H1 (cell line): ENCODE measurements at regions not wholly inside any gene's neighbourhood (a gene's known extent, or its start where the extent isn't known, plus 50 kb on each side); places are given as distances from the start of the nearest gene placed in this dataset.

Source experiments
- CTCF ChIA-PET: fragments of 300-600 bp; sonication (Branson Sonifier 250); formaldehyde crosslinking; loops from one replicate; lab custom pipeline; 2021; ENCODE audit not compliant: partially characterized antibody; lab: Charles Lee
- POLR2A ChIA-PET: fragments of 300-600 bp; sonication (Branson Sonifier 250); formaldehyde crosslinking; loops from one replicate; lab custom pipeline; 2021; ENCODE audit warnings: inconsistent platforms; ENCODE audit not compliant: partially characterized antibody; lab: Charles Lee
- DNase-seq, 2 experiments: peaks; one replicate each; pipeline versions ENCODE4 v3.0.0 to v3.0.0-alpha.2; 2010 to 2022; ENCODE audit warnings: low spot score in 2 of 2, low read depth in 1 of 2, mixed read lengths in 1 of 2
- FAIRE-seq: peaks from 2 replicates; lab custom pipeline; 2011; peaks lifted over from hg19 to GRCh38; lab: Jason Lieb, UNC
- H2AFZ ChIP-seq: 2 replicates; pipeline ENCODE4 v1.8.1; 2012; ENCODE audit warnings: low read length, inconsistent platforms
- H2AK5ac ChIP-seq: 2 replicates; pipeline ENCODE4 v1.6.1; 2013; ENCODE audit warnings: low read depth, low read length
- H2BK120ac ChIP-seq: replicated peaks from 2 replicates; pipeline ENCODE3; 2013; ENCODE audit warnings: low read depth, low read length, inconsistent platforms
- H2BK12ac ChIP-seq: 2 replicates; pipeline ENCODE4 v1.6.1; 2013; ENCODE audit warnings: low read depth, low read length
- H2BK15ac ChIP-seq: 2 replicates; pipeline ENCODE4 v1.6.1; 2013; ENCODE audit warnings: low read length
- H2BK20ac ChIP-seq: 2 replicates; pipeline ENCODE4 v1.6.1; 2013; ENCODE audit warnings: low read length
- H2BK5ac ChIP-seq: 2 replicates; pipeline ENCODE4 v1.6.1; 2013; ENCODE audit warnings: low read depth, low read length
- H3K14ac ChIP-seq: 2 replicates; pipeline ENCODE4 v1.6.1; 2013; ENCODE audit warnings: inconsistent platforms; ENCODE audit not compliant: insufficient read length
- H3K18ac ChIP-seq: 2 replicates; pipeline ENCODE4 v1.6.1; 2013; ENCODE audit warnings: low read length; ENCODE audit errors: extremely low read depth
- H3K23ac ChIP-seq: 2 replicates; pipeline ENCODE4 v1.6.1; 2013; ENCODE audit warnings: inconsistent platforms; ENCODE audit not compliant: insufficient read length
- H3K23me2 ChIP-seq: 2 replicates; pipeline ENCODE4 v1.6.1; 2013; ENCODE audit warnings: low read depth, low read length
- H3K27ac ChIP-seq: 2 replicates; pipeline ENCODE4 v1.6.1; 2011; ENCODE audit warnings: low read depth, low read length, inconsistent platforms
- H3K27me3 ChIP-seq, 4 experiments: replicated peaks in 1 of 4; 1 replicate in 1 of 4; 2 replicates in 3 of 4; pipeline versions ENCODE4 v1.6.1 to v1.8.1; 2011 to 2013; ENCODE audit warnings: low read length in 3 of 4, mild to moderate bottlenecking in 3 of 4, inconsistent platforms in 2 of 4, mixed read lengths in 2 of 4, moderate library complexity in 1 of 4; ENCODE audit not compliant: control insufficient read depth in 3 of 4, insufficient read depth in 3 of 4; ENCODE audit errors: extremely low read depth in 1 of 4
- H3K36me3 ChIP-seq, 4 experiments: 2 replicates each; pipeline versions ENCODE4 v1.6.1 to v1.8.1; 2011 to 2013; ENCODE audit warnings: mild to moderate bottlenecking in 4 of 4, low read length in 3 of 4, moderate library complexity in 2 of 4, control low read depth in 1 of 4, inconsistent platforms in 1 of 4; ENCODE audit not compliant: insufficient read depth in 4 of 4, control insufficient read depth in 2 of 4
- H3K4ac ChIP-seq: replicated peaks from 2 replicates; pipeline ENCODE3; 2013; ENCODE audit warnings: low read length, low read depth, mixed read lengths, inconsistent platforms; ENCODE audit not compliant: insufficient read length
- H3K4me1 ChIP-seq, 4 experiments: replicated peaks in 1 of 4; 1 replicate in 1 of 4; 2 replicates in 3 of 4; pipeline versions ENCODE4 v1.6.1 to v1.8.1; 2011 to 2013; ENCODE audit warnings: low read length in 3 of 4, inconsistent platforms in 2 of 4, mixed read lengths in 1 of 4; ENCODE audit not compliant: insufficient read depth in 4 of 4, control insufficient read depth in 3 of 4
- H3K4me2 ChIP-seq, 2 experiments: 2 replicates each; pipeline versions ENCODE4 v1.6.1 to v1.8.1; 2011 to 2013; ENCODE audit warnings: low read depth in 2 of 2, low read length in 2 of 2, control low read depth in 1 of 2, inconsistent platforms in 1 of 2, mild to moderate bottlenecking in 1 of 2; ENCODE audit not compliant: insufficient read depth in 1 of 2
- H3K4me3 ChIP-seq, 4 experiments: fragments of 200-600, 300-600 bp in 1 of 4; sonication (generic), shearing (Covaris generic), sonication (Bioruptor Twin) in 1 of 4; 2 replicates each; pipeline versions ENCODE4 v1.5.1 to v1.8.1; 2011 to 2016; ENCODE audit warnings: low read length in 4 of 4, low read depth in 3 of 4, control low read depth in 2 of 4, inconsistent platforms in 2 of 4, mild to moderate bottlenecking in 2 of 4, mixed read lengths in 1 of 4, moderate library complexity in 1 of 4; ENCODE audit not compliant: insufficient read depth in 2 of 4; ENCODE audit errors: extremely low read depth in 1 of 4
- H3K56ac ChIP-seq: replicated peaks from 2 replicates; pipeline ENCODE3; 2013; ENCODE audit warnings: low read depth, mild to moderate bottlenecking, mixed read lengths, low read length, inconsistent platforms; ENCODE audit not compliant: insufficient read length
- H3K79me1 ChIP-seq: 2 replicates; pipeline ENCODE4 v1.6.1; 2013; ENCODE audit warnings: low read depth, low read length, control low read depth
- H3K79me2 ChIP-seq, 2 experiments: 2 replicates each; pipeline versions ENCODE4 v1.6.1 to v1.8.1; 2012 to 2013; ENCODE audit warnings: low read length in 2 of 2, mild to moderate bottlenecking in 2 of 2, inconsistent platforms in 1 of 2; ENCODE audit not compliant: insufficient read depth in 2 of 2, control insufficient read depth in 1 of 2
- H3K9ac ChIP-seq, 4 experiments: replicated peaks in 1 of 4; 1 replicate in 1 of 4; 2 replicates in 3 of 4; pipeline versions ENCODE4 v1.6.1 to v1.8.1; 2011 to 2013; ENCODE audit warnings: low read depth in 3 of 4, low read length in 3 of 4, control low read depth in 2 of 4, mild to moderate bottlenecking in 2 of 4, moderate library complexity in 2 of 4, inconsistent platforms in 1 of 4; ENCODE audit errors: extremely low read depth in 1 of 4
- H3K9me3 ChIP-seq, 2 experiments: 2 replicates each; pipeline versions ENCODE4 v1.6.1 to v1.8.1; 2012 to 2013; ENCODE audit warnings: mild to moderate bottlenecking in 2 of 2, moderate library complexity in 2 of 2, control low read depth in 1 of 2, inconsistent platforms in 1 of 2, low read depth in 1 of 2, low read length in 1 of 2, mixed read lengths in 1 of 2; ENCODE audit not compliant: insufficient read depth in 2 of 2
- H4K20me1 ChIP-seq, 2 experiments: replicated peaks in 1 of 2; 2 replicates each; pipeline versions ENCODE3 to v1.8.1; 2011 to 2013; ENCODE audit warnings: inconsistent platforms in 2 of 2, low read length in 2 of 2, mild to moderate bottlenecking in 1 of 2; ENCODE audit not compliant: insufficient read depth in 2 of 2, control insufficient read depth in 1 of 2
- H4K5ac ChIP-seq: 2 replicates; pipeline ENCODE4 v1.6.1; 2013; ENCODE audit warnings: low read length, low read depth, mixed read lengths, inconsistent platforms; ENCODE audit not compliant: insufficient read length
- H4K8ac ChIP-seq: 2 replicates; pipeline ENCODE4 v1.8.0; 2013; ENCODE audit warnings: mild to moderate bottlenecking, moderate library complexity, low read length, inconsistent platforms; ENCODE audit not compliant: insufficient read depth; ENCODE audit errors: extremely low read depth
- H4K91ac ChIP-seq: replicated peaks from 2 replicates; pipeline ENCODE3; 2013; ENCODE audit warnings: low read length, mixed read lengths, inconsistent platforms; ENCODE audit not compliant: insufficient read length
- CTBP2 ChIP-seq: IDR thresholded peaks from 2 replicates; pipeline ENCODE4 v1.7.0; 2011; ENCODE audit warnings: borderline replicate concordance, mild to moderate bottlenecking, moderate library complexity, mixed read lengths, low read length; ENCODE audit not compliant: insufficient read depth, insufficient read length
- NRF1 ChIP-seq: IDR thresholded peaks from 2 replicates; pipeline ENCODE4 v1.6.1; 2011; ENCODE audit warnings: mild to moderate bottlenecking, low read depth, low read length, improper control_type of control experiment
- POLR2AphosphoS5 ChIP-seq: IDR thresholded peaks from 2 replicates; pipeline ENCODE4 v1.6.1; 2011; ENCODE audit warnings: low read depth, low read length
- TAF1 ChIP-seq: IDR thresholded peaks from 2 replicates; pipeline ENCODE4 v1.6.1; 2011; ENCODE audit warnings: mild to moderate bottlenecking, low read depth, low read length
- TCF12 ChIP-seq: IDR thresholded peaks from 2 replicates; pipeline ENCODE4 v1.6.1; 2011; ENCODE audit warnings: low read depth, mild to moderate bottlenecking, low read length
- WGBS, 2 experiments: shearing (Covaris generic) in 1 of 2; methylation state at CpG; one replicate each; pipeline versions ENCODE4 v1.1.6 to v1.1.7; 2013 to 2015; ENCODE audit warnings: low lambda C conversion rate in 2 of 2, mixed read lengths in 2 of 2, inconsistent platforms in 1 of 2, low coverage in 1 of 2, missing lambda C conversion rate in 1 of 2; ENCODE audit not compliant: insufficient replicate concordance in 2 of 2, insufficient coverage in 1 of 2, insufficient read length in 1 of 2; ENCODE audit errors: extremely low coverage in 1 of 2, missing lambda C conversion rate in 1 of 2; 5-methylcytosine and 5-hydroxymethylcytosine counted together

- peaks cover 24% of the 10 kb centered on the region for H3K23me2 ChIP-seq
- no peak overlapping the region for H4K8ac ChIP-seq
- no peaks in the 10 kb centered on the region for H3K79me2 ChIP-seq
- TF ChIP-seq NRF1, result no peak
- TF ChIP-seq TAF1, result no peak
- TF ChIP-seq CTBP2, result no peak
- no peak for TF ChIP-seq POLR2AphosphoS5
- no peak for TF ChIP-seq TCF12
- peaks cover 57 to 75% (median 71%) of the 10 kb centered on the region in 4 experiments for H3K27me3 ChIP-seq
- 67% methylated on average over 2 of the region's 2 CpGs; no CpG with 5 or more reads in 1 of the 2 experiments for WGBS, 2 experiments
- no peak overlapping the region for H2BK20ac ChIP-seq
- H3K18ac ChIP-seq, result no peak overlapping the region
- H2BK15ac ChIP-seq, result no peak overlapping the region
- FAIRE-seq (no peak), DNase-seq (no peak)
- H2BK12ac ChIP-seq, result no peak overlapping the region
- POLR2A ChIA-PET, result interaction anchor here (0.8 to 1.2 kb wide), 2 partner anchors 13 to 16 kb away, joined by 3 read pairs; no protein-coding TSS in a partner anchor
- H3K79me1 ChIP-seq, result no peaks in the 10 kb centered on the region
- H3K56ac ChIP-seq, result no peak overlapping the region
- no peaks in the 10 kb centered on the region for H3K36me3 ChIP-seq
- H3K4me3 ChIP-seq, result no peak overlapping the region
- H4K20me1 ChIP-seq, result peaks cover 0 to 13% of the 10 kb centered on the region in 2 experiments
- CTCF ChIA-PET, result interaction anchor here (0.8 to 2.8 kb wide), 6 partner anchors 9 to 116 kb away, joined by 3 to 12 read pairs (median 4); no protein-coding TSS in a partner anchor
- H3K9me3 ChIP-seq, result no peaks in the 10 kb centered on the region
- no peak overlapping the region for H4K5ac ChIP-seq
- no peak overlapping the region for H3K4ac ChIP-seq
- no peak overlapping the region for H2AFZ ChIP-seq
- H2BK120ac ChIP-seq, result no peak overlapping the region
- no peak overlapping the region for H3K27ac ChIP-seq
- H3K23ac ChIP-seq, result no peak overlapping the region
- no peak overlapping the region for H3K14ac ChIP-seq
- H4K91ac ChIP-seq, result no peak overlapping the region
- H3K9ac ChIP-seq, result no peak overlapping the region
- H2BK5ac ChIP-seq, result no peak overlapping the region
- peaks cover 4 to 16% (median 11%) of the 10 kb centered on the region in 4 experiments for H3K4me1 ChIP-seq
- no peak overlapping the region; a peak in 1 of 4 replicates for H3K4me2 ChIP-seq
- H2AK5ac ChIP-seq, result no peak overlapping the region
Measured at GRCh38 chr6:165990216-165990615, 177.4 kb downstream of the TBXT start.
